Upper lobe of left lung (tissue), 6 donors: ENCODE measurements at regions not wholly inside any gene's neighbourhood (a gene's known extent, or its start where the extent isn't known, plus 50 kb on each side); places are given as distances from the start of the nearest gene placed in this dataset.

Experiments
- ATAC-seq, 2 donors: fragments of 200-7000 bp; cut with Tn5 transposase; one replicate each; pipeline ENCODE4 v1.9.1; 2022; ENCODE audit warnings: mild to moderate bottlenecking in 2 of 2, moderate library complexity in 2 of 2; ENCODE audit not compliant: low FRiP score in 2 of 2
- DNase-seq, 2 donors: peaks; one replicate each; pipeline ENCODE4 v3.0.0-alpha.2; 2019 to 2020
- H3K27ac ChIP-seq, 4 donors: fragments of 200-600 bp; sonication (generic); one replicate each; pipeline ENCODE4 v1.5.1; 2016 to 2019
- H3K27me3 ChIP-seq, 4 donors: fragments of 200-600 bp; sonication (generic); one replicate each; pipeline ENCODE4 v1.5.1; 2017 to 2019
- H3K36me3 ChIP-seq, 4 donors: fragments of 200-600 bp; sonication (generic); one replicate each; pipeline ENCODE4 v1.5.1; 2016 to 2019
- H3K4me1 ChIP-seq, 4 donors: fragments of 200-600 bp; sonication (generic); one replicate each; pipeline ENCODE4 v1.5.1; 2018 to 2019
- H3K4me3 ChIP-seq, 4 donors: fragments of 200-600 bp; sonication (generic); one replicate each; pipeline ENCODE4 v1.5.1; 2017 to 2019; ENCODE audit warnings: mild to moderate bottlenecking in 2 of 4, moderate library complexity in 1 of 4
- H3K9me3 ChIP-seq, 4 donors: fragments of 200-600 bp; sonication (generic); one replicate each; pipeline ENCODE4 v1.5.1; 2018 to 2019
- EP300 ChIP-seq, 4 donors: sonication (generic); formaldehyde crosslinking; IDR thresholded peaks; one replicate each; pipeline ENCODE4 v1.5.1; 2017; ENCODE audit warnings: antibody characterized with exemption in 4 of 4, control low read depth in 2 of 4
- POLR2A ChIP-seq, 4 donors: fragments of 450-650 bp; IDR thresholded peaks; one replicate each; pipeline ENCODE4 v1.5.1; 2016 to 2017; ENCODE audit warnings: antibody characterized with exemption in 4 of 4, mild to moderate bottlenecking in 2 of 4
- POLR2AphosphoS5 ChIP-seq, 2 donors: sonication (generic); formaldehyde crosslinking; IDR thresholded peaks; one replicate each; pipeline ENCODE4 v1.5.1; 2017; ENCODE audit warnings: antibody characterized with exemption in 2 of 2
- WGBS, 2 donors: methylation state at CpG; one replicate each; pipeline ENCODE4 v1.1.5; 2017 to 2018; 5-methylcytosine and 5-hydroxymethylcytosine counted together
- TF ChIP-seq, protein P1 (sequence below), 6 experiments: fragments of 450-650 bp in 4 of 6; fragments of 200-600 bp in 2 of 6; sonication (generic) in 2 of 6; IDR thresholded peaks; one replicate each; pipeline ENCODE4 v1.5.1; 2016 to 2019; ENCODE audit warnings: antibody characterized with exemption in 6 of 6
- donor health status: DM: no; HTN: no; CAD: no; lungs with moderate emphysema.
- donor health status: DM: no; HTN: yes; CAD: no; lungs with severe emphysema.

DNA sequence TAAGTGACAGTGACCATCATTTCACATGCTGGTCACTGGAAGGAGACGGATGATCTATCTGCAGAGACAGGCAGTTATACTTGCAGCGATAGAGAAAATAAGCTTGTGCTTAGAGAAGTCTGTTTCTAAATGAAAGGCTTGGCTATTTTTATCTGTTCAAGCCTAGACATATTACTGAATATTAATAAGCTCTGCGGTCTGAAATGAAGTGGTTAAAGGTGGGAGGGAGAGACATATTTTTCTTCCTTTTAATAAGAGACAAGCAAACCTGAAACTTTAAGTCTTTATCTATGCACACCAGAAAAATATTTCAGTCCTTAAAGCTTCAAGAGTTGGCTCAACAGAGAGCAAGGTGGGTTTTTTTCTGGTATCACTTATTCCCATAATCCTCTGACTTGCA is 99.0 kb downstream of the CD200R1L start:
- no peaks in the 10 kb centered on the region for H3K27me3 ChIP-seq
- H3K4me3 ChIP-seq: no peak overlapping the region
- ATAC-seq (no peak), DNase-seq (no peak)
- TF ChIP-seq EP300 (IDR thresholded peaks at IDR 0.05): no peak
- no peak for TF ChIP-seq POLR2A (IDR thresholded peaks at IDR 0.05)
- TF ChIP-seq POLR2AphosphoS5 (IDR thresholded peaks at IDR 0.05): no peak
- TF ChIP-seq, protein P1, sequence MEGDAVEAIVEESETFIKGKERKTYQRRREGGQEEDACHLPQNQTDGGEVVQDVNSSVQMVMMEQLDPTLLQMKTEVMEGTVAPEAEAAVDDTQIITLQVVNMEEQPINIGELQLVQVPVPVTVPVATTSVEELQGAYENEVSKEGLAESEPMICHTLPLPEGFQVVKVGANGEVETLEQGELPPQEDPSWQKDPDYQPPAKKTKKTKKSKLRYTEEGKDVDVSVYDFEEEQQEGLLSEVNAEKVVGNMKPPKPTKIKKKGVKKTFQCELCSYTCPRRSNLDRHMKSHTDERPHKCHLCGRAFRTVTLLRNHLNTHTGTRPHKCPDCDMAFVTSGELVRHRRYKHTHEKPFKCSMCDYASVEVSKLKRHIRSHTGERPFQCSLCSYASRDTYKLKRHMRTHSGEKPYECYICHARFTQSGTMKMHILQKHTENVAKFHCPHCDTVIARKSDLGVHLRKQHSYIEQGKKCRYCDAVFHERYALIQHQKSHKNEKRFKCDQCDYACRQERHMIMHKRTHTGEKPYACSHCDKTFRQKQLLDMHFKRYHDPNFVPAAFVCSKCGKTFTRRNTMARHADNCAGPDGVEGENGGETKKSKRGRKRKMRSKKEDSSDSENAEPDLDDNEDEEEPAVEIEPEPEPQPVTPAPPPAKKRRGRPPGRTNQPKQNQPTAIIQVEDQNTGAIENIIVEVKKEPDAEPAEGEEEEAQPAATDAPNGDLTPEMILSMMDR (IDR thresholded peaks at IDR 0.05): no peak
- no peaks in the 10 kb centered on the region for H3K36me3 ChIP-seq
- no peak overlapping the region for H3K27ac ChIP-seq
- 89 to 96% methylated on average over 3 of the region's 3 CpGs for WGBS, 2 donors
- H3K9me3 ChIP-seq: no peaks in the 10 kb centered on the region
- no peaks in the 10 kb centered on the region for H3K4me1 ChIP-seq

DNA sequence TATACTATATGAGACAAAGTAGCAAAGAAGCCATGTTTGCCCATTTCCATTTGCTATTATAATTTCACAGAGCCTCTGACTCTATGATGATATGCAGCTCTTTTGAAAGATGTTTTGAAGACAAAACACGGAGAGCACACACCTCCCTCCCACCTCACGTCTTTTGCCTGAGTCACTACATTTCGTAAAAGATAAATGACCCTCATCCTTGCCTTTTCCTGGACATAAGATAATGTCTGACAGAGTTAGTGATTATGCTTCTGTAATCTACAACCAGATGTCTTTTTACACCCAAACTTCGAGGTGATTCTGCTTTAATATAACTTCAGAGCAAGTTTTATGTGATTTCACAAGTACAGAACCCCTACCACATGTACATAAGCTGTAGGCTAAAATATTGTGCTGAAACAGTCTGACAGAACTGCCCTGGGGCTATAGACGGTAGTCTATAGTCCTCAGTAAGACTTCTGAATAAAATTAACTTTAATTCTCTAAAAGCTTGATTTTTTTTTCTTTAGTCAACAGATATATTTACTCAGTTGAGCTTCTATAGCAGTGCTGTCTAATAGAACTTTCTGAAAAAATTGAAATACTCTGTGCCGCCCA is 99.9 kb downstream of the CD200R1L start:
- Histone ChIP-seq H3K4me3 (no peak overlapping the region), H3K4me1 (no peaks in the 10 kb centered on the region), H3K9me3 (no peaks in the 10 kb centered on the region), H3K27ac (no peak overlapping the region), H3K27me3 (no peaks in the 10 kb centered on the region), H3K36me3 (no peaks in the 10 kb centered on the region)
- no peak for DNase-seq
- WGBS, 2 donors: 62 to 69% methylated on average over 6 of the region's 6 CpGs
- no peak for TF ChIP-seq EP300 (IDR thresholded peaks at IDR 0.05)
- TF ChIP-seq, protein P1 (IDR thresholded peaks at IDR 0.05): no peak
- TF ChIP-seq POLR2AphosphoS5 (IDR thresholded peaks at IDR 0.05): no peak
- TF ChIP-seq POLR2A (IDR thresholded peaks at IDR 0.05): no peak
- ATAC-seq: peak in 1 of 2 donors; percentile 85

DNA sequence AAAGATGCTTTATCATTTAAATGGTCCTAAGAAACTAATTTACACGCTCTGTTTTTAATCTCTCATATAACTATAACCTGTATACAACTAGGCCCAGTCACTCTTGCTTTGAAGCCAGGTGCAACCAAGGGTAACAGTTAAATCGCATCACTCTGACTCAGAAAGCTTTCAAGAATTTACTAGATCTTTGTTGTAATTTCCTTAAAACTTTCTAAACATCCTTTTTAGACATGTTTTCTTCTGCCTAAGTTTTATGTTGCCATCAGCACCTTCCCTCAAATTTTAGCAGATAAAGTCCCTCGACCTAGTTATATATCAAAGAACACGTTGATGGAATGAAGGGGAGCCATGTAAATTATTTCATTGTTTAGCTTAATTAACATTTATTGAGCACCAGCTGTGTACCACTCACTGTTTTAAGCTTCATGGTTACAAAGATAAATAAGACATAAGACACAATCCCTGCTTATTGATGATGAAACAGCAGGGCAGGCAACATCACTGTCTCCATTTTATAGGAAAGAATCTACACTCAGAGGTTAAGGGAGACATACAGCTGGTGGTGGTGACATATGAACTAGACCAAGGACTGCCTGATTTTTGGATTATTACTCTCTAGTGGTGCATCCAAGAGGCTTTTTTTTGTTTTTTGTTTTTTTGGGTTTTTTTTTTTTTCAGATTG is 101.0 kb downstream of the CD200R1L start:
- Histone ChIP-seq H3K36me3 (no peaks in the 10 kb centered on the region), H3K27me3 (no peaks in the 10 kb centered on the region), H3K27ac (no peak overlapping the region), H3K9me3 (no peaks in the 10 kb centered on the region), H3K4me1 (no peaks in the 10 kb centered on the region), H3K4me3 (no peak overlapping the region)
- ATAC-seq (no peak), DNase-seq (no peak)
- WGBS, 2 donors: 71 to 82% methylated on average over 4 of the region's 4 CpGs
- TF ChIP-seq EP300 (IDR thresholded peaks at IDR 0.05): no peak
- TF ChIP-seq POLR2A (IDR thresholded peaks at IDR 0.05): no peak
- no peak for TF ChIP-seq POLR2AphosphoS5 (IDR thresholded peaks at IDR 0.05)
- TF ChIP-seq, protein P1 (IDR thresholded peaks at IDR 0.05): no peak

DNA sequence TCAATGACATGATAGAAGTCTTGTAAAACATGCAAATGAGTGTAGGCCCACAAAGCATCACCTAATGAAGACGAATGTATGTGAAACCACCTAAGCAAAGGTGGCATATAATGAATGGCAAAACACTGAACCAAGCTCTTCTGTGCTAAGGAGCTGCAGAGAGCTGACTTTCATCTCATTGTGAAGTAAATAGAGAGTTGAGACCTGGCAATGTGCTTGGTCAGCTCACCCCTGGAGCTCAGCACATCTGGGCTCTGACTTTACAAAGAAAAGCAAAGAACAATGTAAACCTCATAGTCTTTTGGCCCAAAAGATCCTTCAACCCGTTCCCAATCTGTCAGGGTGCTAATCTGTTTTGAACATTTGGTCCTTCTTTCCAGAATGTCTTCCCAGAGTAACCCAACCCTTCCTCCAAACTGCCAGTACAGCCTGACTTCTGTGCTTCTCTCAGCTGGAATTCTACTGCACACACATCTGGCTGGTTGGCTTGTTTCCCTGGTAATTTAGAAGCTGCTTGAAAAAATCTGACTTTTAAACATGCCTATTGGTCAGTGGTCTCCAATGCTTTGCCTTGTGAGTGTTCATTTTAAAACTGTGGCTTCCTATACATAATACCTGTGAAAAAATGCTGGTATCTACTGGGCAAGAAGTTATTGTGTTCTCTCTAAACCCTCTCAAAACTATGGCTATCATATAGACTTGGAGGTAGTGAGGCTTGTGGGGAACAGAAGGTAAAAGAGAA is 101.7 kb downstream of the CD200R1L start:
- Histone ChIP-seq H3K27me3 (no peaks in the 10 kb centered on the region), H3K4me1 (no peaks in the 10 kb centered on the region), H3K36me3 (no peaks in the 10 kb centered on the region), H3K9me3 (no peaks in the 10 kb centered on the region), H3K4me3 (no peak overlapping the region), H3K27ac (no peak overlapping the region)
- ATAC-seq (peak in 1 of 2 donors; percentile 71), DNase-seq (no peak)
- 51 to 55% methylated on average over 2 of the region's 2 CpGs for WGBS, 2 donors
- TF ChIP-seq POLR2A (IDR thresholded peaks at IDR 0.05): no peak
- no peak for TF ChIP-seq POLR2AphosphoS5 (IDR thresholded peaks at IDR 0.05)
- TF ChIP-seq EP300 (IDR thresholded peaks at IDR 0.05): no peak

DNA sequence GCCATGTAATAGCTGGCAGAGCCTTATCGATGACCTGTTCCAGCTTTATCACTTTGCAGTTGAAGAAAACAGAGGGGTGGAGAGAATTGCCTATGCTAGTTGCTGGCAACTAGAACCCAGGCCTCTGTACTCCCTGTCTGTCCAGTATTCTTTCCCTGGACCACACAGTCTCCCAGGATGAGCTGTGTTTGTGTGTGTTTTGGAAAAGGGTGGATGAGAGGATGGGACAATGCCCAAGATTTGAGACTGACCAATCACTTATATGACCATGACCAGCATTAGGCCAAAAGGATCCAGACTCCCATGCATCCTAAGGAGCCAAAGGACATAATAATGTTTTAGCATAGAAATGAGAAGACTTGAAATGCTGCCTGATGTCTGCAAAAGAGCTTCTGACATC is 102.6 kb downstream of the CD200R1L start:
- Histone ChIP-seq H3K36me3 (no peaks in the 10 kb centered on the region), H3K27me3 (no peaks in the 10 kb centered on the region), H3K9me3 (no peaks in the 10 kb centered on the region), H3K4me3 (no peak overlapping the region), H3K4me1 (no peaks in the 10 kb centered on the region), H3K27ac (no peak overlapping the region)
- TF ChIP-seq EP300 (IDR thresholded peaks at IDR 0.05) (no peak), POLR2A (IDR thresholded peaks at IDR 0.05) (no peak), POLR2AphosphoS5 (IDR thresholded peaks at IDR 0.05) (no peak)
- TF ChIP-seq, protein P1 (IDR thresholded peaks at IDR 0.05): no peak
- no peak for DNase-seq
- 73 to 92% methylated on average over 1 of the region's 1 CpG for WGBS, 2 donors
- ATAC-seq: peak in 1 of 2 donors; percentile 63
